Mammary epithelial cell (primary cell): ENCODE measurements at regions not wholly inside any gene's neighbourhood (a gene's known extent, or its start where the extent isn't known, plus 50 kb on each side); places are given as distances from the start of the nearest gene placed in this dataset.

Experiments used
- EZH2 ChIP-seq: IDR thresholded peaks from 2 replicates; pipeline ENCODE4 v1.6.1; 2012; ENCODE audit warnings: low read length, inconsistent platforms, borderline replicate concordance
- TF ChIP-seq, protein P1 (sequence below), 2 donors: IDR thresholded peaks in 1 of 2; conservative IDR thresholded peaks in 1 of 2; 2 replicates each; pipeline ENCODE4 v1.5.1; 2011 to 2012; ENCODE audit warnings: inconsistent platforms in 2 of 2, low read length in 2 of 2, mild to moderate bottlenecking in 2 of 2, control low read depth in 1 of 2, low read depth in 1 of 2; ENCODE audit not compliant: insufficient read depth in 1 of 2; ENCODE audit errors: extremely low read depth in 1 of 2

DNA sequence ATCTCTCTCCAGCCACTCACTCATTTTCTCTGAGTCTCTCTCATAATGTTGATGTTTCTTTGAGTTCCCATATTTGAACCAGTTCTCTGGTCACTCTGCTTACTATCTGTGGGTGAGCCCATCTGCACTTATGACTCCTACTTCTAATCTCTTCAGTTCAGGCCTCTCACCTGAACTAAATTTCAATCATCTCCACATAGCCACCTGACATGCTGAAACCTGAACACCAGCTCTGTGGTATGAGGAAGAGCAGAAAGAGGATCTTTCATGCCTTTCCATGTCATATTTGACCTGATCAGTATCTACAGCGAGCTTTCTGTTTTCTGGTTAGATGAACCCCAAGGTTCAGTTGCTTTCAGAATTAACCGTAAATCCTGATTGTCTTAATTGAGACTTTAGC lies 122.2 kb upstream of the ESX1 start:
- TF ChIP-seq, protein P1, sequence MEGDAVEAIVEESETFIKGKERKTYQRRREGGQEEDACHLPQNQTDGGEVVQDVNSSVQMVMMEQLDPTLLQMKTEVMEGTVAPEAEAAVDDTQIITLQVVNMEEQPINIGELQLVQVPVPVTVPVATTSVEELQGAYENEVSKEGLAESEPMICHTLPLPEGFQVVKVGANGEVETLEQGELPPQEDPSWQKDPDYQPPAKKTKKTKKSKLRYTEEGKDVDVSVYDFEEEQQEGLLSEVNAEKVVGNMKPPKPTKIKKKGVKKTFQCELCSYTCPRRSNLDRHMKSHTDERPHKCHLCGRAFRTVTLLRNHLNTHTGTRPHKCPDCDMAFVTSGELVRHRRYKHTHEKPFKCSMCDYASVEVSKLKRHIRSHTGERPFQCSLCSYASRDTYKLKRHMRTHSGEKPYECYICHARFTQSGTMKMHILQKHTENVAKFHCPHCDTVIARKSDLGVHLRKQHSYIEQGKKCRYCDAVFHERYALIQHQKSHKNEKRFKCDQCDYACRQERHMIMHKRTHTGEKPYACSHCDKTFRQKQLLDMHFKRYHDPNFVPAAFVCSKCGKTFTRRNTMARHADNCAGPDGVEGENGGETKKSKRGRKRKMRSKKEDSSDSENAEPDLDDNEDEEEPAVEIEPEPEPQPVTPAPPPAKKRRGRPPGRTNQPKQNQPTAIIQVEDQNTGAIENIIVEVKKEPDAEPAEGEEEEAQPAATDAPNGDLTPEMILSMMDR (conservative IDR thresholded peaks at IDR 0.05 in 1 of 2, IDR thresholded peaks at IDR 0.05 in 1 of 2; ENCODE audit: extremely low read depth in 1 of 2, insufficient read depth in 1 of 2, low read depth in 1 of 2, low read length in 2 of 2) = no peak
- TF ChIP-seq EZH2 = no peak
